ENCODE measurements at regions not wholly inside any gene's neighbourhood (a gene's known extent, or its start where the extent isn't known, plus 50 kb on each side); places are given as distances from the start of the nearest gene placed in this dataset.

DNA sequence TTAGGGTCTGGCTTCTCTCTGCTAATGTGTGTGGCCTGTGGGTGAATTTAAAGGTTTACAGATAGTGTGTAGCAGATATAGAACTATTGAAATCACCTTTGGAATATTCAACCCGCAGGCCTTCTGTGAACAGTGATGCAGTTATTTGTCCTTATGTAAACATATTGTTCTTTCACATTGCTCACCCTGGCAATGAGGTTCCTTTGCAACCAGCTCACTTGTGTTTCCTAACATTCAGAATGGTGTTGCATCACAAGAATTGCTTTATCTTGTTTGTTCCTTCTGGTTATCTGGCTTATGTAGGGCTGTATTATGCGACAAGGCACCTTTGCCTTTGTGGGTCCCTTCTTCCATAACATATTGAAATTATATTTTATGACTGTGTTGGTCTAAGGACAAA is 370.3 kb downstream of the NNT start:
- TF ChIP-seq, protein P1, sequence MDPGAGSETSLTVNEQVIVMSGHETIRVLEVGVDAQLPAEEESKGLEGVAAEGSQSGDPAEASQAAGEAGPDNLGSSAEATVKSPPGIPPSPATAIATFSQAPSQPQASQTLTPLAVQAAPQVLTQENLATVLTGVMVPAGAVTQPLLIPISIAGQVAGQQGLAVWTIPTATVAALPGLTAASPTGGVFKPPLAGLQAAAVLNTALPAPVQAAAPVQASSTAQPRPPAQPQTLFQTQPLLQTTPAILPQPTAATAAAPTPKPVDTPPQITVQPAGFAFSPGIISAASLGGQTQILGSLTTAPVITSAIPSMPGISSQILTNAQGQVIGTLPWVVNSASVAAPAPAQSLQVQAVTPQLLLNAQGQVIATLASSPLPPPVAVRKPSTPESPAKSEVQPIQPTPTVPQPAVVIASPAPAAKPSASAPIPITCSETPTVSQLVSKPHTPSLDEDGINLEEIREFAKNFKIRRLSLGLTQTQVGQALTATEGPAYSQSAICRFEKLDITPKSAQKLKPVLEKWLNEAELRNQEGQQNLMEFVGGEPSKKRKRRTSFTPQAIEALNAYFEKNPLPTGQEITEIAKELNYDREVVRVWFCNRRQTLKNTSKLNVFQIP (CRISPR knock-in tag; IDR thresholded peaks at IDR 0.05; ENCODE audit: borderline replicate concordance, low read depth) = no peak
- no peak for TF ChIP-seq RARB (CRISPR knock-in tag; IDR thresholded peaks at IDR 0.05)
- TF ChIP-seq OSR1 (CRISPR knock-in tag; IDR thresholded peaks at IDR 0.05) = no peak
- TF ChIP-seq ZFP30 (CRISPR knock-in tag; IDR thresholded peaks at IDR 0.05) = no peak
- TF ChIP-seq, protein P2, sequence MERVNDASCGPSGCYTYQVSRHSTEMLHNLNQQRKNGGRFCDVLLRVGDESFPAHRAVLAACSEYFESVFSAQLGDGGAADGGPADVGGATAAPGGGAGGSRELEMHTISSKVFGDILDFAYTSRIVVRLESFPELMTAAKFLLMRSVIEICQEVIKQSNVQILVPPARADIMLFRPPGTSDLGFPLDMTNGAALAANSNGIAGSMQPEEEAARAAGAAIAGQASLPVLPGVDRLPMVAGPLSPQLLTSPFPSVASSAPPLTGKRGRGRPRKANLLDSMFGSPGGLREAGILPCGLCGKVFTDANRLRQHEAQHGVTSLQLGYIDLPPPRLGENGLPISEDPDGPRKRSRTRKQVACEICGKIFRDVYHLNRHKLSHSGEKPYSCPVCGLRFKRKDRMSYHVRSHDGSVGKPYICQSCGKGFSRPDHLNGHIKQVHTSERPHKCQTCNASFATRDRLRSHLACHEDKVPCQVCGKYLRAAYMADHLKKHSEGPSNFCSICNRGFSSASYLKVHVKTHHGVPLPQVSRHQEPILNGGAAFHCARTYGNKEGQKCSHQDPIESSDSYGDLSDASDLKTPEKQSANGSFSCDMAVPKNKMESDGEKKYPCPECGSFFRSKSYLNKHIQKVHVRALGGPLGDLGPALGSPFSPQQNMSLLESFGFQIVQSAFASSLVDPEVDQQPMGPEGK (CRISPR knock-in tag; IDR thresholded peaks at IDR 0.05; ENCODE audit: borderline replicate concordance) = no peak
- TF ChIP-seq ZNF8 (CRISPR knock-in tag; IDR thresholded peaks at IDR 0.05) = no peak
- no peak for TF ChIP-seq ZNF565 (CRISPR knock-in tag; conservative IDR thresholded peaks at IDR 0.05; ENCODE audit: low read depth)
- no peak for TF ChIP-seq ZFP3 (CRISPR knock-in tag; IDR thresholded peaks at IDR 0.05)
- TF ChIP-seq SNAI2 (CRISPR knock-in tag; IDR thresholded peaks at IDR 0.05) = no peak
- no peak for TF ChIP-seq CSDC2 (CRISPR knock-in tag; IDR thresholded peaks at IDR 0.05)
